GM12873 (cell line): ENCODE measurements at regions not wholly inside any gene's neighbourhood (a gene's known extent, or its start where the extent isn't known, plus 50 kb on each side); places are given as distances from the start of the nearest gene placed in this dataset.

ENCODE experiments used
- TF ChIP-seq, protein P1 (sequence below): IDR thresholded peaks from 2 replicates; pipeline ENCODE4 v1.5.1; 2012; ENCODE audit warnings: low read depth, mild to moderate bottlenecking, moderate library complexity, low read length, control low read depth; ENCODE audit not compliant: insufficient read depth; ENCODE audit errors: missing control alignments

- TF ChIP-seq, protein P1, sequence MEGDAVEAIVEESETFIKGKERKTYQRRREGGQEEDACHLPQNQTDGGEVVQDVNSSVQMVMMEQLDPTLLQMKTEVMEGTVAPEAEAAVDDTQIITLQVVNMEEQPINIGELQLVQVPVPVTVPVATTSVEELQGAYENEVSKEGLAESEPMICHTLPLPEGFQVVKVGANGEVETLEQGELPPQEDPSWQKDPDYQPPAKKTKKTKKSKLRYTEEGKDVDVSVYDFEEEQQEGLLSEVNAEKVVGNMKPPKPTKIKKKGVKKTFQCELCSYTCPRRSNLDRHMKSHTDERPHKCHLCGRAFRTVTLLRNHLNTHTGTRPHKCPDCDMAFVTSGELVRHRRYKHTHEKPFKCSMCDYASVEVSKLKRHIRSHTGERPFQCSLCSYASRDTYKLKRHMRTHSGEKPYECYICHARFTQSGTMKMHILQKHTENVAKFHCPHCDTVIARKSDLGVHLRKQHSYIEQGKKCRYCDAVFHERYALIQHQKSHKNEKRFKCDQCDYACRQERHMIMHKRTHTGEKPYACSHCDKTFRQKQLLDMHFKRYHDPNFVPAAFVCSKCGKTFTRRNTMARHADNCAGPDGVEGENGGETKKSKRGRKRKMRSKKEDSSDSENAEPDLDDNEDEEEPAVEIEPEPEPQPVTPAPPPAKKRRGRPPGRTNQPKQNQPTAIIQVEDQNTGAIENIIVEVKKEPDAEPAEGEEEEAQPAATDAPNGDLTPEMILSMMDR, result no peak
Observed at GRCh38 chr2:120920454-120921148, 184.9 kb downstream of the GLI2 start.

DNA sequence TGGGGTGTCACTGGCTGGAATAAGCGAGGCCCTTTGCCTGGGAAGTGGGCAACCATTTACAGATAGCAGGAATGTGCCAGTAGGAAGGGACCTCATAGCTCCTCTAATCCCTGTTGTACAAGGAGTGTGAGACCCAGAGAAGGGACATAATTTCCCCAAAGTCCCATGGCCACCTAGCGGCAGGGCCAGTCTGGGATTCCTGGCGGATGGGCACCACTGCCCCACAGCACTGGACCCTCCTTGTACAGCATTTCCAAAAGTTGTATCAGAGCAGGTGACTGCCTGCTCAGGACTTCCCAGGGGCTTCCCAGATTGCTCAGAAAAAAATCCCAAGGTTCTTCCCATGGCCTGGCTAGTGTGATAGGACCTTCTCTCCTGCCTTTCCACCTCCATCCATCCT is 185.8 kb downstream of the GLI2 start:
- TF ChIP-seq, protein P1, result no peak

DNA sequence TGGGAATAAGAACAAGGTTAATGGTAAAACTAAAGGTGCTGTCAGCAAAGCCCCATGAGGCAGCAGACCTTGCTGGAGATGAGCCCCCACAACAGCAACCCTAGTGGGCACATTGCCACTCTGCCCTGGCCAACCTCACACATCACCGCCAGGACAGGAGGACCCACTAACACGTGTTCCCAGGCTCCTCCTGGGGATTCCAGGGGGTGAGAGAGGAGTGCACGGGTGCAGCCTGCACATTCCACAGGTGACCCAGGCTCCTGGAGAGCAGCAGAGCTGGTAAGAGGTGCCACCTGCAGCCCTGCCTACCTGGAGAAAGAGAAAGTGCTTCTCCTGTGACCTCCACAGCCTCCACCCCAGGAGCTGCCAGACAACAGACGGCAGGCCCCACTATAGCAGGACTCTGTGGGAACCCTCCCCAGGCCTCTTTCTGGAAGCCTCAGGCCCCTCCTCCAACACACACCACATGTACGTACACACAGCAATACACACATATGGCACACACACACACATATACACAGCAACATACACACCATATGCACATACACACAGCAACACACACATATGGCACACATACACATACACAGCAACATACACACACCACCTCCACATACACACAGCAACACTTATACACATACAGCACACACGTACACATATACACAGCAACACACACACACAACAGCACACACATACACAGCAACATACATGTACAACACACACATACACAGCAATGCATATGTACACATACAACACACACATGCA is 187.1 kb downstream of the GLI2 start:
- TF ChIP-seq, protein P1, result no peak

DNA sequence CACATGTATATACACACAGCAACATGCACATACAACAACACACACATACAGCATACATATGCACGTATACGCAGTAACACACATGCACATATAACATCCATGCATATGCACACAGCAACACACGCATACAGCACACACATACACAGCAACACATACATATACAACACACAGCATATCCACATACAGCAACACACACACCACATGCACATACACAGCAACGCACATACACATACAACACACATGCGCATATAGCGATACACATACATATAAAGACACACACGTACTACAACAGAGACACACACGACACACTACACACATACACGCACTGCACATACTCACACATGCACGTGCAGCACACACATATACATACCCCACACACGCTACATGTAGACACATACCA is 187.8 kb downstream of the GLI2 start:
- TF ChIP-seq, protein P1, result no peak

- TF ChIP-seq, protein P1, result no peak
Observed at GRCh38 chr2:120924924-120925323, 189.3 kb downstream of the GLI2 start.

GRCh38 chr2:120926463-120927264 is 191.0 kb downstream of the GLI2 start:
- TF ChIP-seq, protein P1, result no peak

DNA sequence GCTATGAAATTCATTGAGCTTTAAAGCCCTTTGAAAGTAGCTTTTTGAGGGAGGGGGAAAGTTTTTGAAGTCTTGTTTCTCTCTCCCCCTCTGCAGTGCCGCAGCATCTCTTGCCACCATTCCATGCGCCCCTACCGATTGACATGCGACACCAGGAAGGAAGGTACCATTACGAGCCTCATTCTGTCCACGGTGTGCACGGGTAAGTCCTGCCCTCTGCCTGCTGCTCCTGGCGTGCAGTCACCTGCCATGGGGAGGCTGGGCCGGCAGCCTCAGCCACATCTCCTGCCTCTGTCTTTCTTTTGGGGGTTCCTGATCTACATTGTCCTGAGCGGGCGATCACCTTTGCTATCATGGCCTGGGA is 191.6 kb downstream of the GLI2 start:
- TF ChIP-seq, protein P1, result no peak
